ENCODE measurements at regions not wholly inside any gene's neighbourhood (a gene's known extent, or its start where the extent isn't known, plus 50 kb on each side); places are given as distances from the start of the nearest gene placed in this dataset.

DNA sequence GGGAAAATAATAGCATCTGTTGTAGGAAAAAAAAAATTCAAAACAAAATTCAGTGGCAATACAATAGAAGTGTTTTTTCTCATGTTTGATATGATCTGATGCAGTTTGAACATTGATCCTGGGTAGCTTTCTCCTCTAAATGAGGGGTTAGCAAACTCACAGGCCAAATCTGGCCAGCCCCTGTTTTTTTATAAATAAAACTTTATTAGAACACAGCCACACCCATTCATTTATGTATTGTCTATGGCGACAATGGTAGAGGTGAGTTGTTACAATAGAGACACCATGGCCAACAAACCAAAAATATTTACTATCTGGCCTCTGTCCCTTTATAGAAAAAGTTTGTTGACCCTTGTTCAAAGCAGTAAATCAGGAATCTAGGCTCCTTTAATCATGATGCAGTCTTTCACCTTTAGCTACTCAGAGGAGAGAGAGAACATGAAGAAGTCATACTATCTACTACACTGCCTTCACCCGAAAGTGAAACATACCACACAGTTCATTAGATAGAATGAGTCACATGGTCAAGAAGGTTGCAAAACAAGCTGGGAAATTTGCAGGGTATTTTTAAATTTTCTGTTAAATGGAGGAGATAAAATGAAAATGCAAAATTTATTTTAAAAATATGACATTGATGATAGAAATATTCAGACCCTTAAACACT lies 186.6 kb upstream of the MAOA start:
- TF ChIP-seq, protein P1, sequence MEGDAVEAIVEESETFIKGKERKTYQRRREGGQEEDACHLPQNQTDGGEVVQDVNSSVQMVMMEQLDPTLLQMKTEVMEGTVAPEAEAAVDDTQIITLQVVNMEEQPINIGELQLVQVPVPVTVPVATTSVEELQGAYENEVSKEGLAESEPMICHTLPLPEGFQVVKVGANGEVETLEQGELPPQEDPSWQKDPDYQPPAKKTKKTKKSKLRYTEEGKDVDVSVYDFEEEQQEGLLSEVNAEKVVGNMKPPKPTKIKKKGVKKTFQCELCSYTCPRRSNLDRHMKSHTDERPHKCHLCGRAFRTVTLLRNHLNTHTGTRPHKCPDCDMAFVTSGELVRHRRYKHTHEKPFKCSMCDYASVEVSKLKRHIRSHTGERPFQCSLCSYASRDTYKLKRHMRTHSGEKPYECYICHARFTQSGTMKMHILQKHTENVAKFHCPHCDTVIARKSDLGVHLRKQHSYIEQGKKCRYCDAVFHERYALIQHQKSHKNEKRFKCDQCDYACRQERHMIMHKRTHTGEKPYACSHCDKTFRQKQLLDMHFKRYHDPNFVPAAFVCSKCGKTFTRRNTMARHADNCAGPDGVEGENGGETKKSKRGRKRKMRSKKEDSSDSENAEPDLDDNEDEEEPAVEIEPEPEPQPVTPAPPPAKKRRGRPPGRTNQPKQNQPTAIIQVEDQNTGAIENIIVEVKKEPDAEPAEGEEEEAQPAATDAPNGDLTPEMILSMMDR (conservative IDR thresholded peaks at IDR 0.05; ENCODE audit: low read length), result no peak
- no peak for TF ChIP-seq EZH2phosphoT487 (IDR thresholded peaks at IDR 0.05; ENCODE audit: borderline replicate concordance)
